IMR-90 (cell line): ENCODE measurements at regions not wholly inside any gene's neighbourhood (a gene's known extent, or its start where the extent isn't known, plus 50 kb on each side); places are given as distances from the start of the nearest gene placed in this dataset.

ENCODE experiments used
- ATAC-seq: fragments of 200-7000 bp; cut with Tn5 transposase; 2 replicates; pipeline ENCODE4 v1.9.1; 2020; ENCODE audit warnings: low read depth, mild to moderate bottlenecking, moderate library complexity
- BruUV-seq: library from RNA; stranded (reverse); fragments of 400-500 nt; replicated peaks from 2 replicates; lab custom pipeline; 2021; lab: Mats Ljungman, UMichigan
- CTCF ChIA-PET: fragments of 300-600 bp; formaldehyde crosslinking; extraction: SDS; loops from one replicate; lab custom pipeline; 2021; ENCODE audit warnings: antibody characterized with exemption; lab: Yijun Ruan, JAX
- POLR2A ChIA-PET: fragments of 300-600 bp; sonication (Branson Sonifier 250); formaldehyde crosslinking; loops from one replicate; lab custom pipeline; 2022; ENCODE audit warnings: antibody characterized with exemption; ENCODE audit not compliant: unreplicated experiment; lab: Charles Lee
- DNase-seq: peaks from one replicate; pipeline ENCODE4 v3.0.0; 2013
- H2AFZ ChIP-seq: replicated peaks from 2 replicates; pipeline ENCODE3; 2013; ENCODE audit warnings: low read length, mild to moderate bottlenecking; ENCODE audit not compliant: poor library complexity
- H2AK5ac ChIP-seq: 2 replicates; pipeline ENCODE4 v1.6.1; 2013; ENCODE audit warnings: low read depth, low read length, inconsistent platforms
- H2AK9ac ChIP-seq: replicated peaks from 2 replicates; pipeline ENCODE3; 2013; ENCODE audit warnings: mild to moderate bottlenecking, low read depth, low read length, moderate library complexity; ENCODE audit not compliant: poor library complexity
- H2BK120ac ChIP-seq: 2 replicates; pipeline ENCODE4 v1.6.1; 2013; ENCODE audit warnings: low read depth, low read length, inconsistent platforms
- H2BK15ac ChIP-seq: 3 replicates; pipeline ENCODE4 v1.6.1; 2013; ENCODE audit warnings: low read depth, low read length, inconsistent platforms
- H2BK20ac ChIP-seq: 2 replicates; pipeline ENCODE4 v1.6.1; 2013; ENCODE audit warnings: low read depth, mild to moderate bottlenecking, inconsistent platforms, low read length, moderate library complexity
- H2BK5ac ChIP-seq: 2 replicates; pipeline ENCODE4 v1.6.1; 2013; ENCODE audit warnings: mild to moderate bottlenecking, low read depth, low read length, inconsistent platforms; ENCODE audit not compliant: poor library complexity, severe bottlenecking
- H3K14ac ChIP-seq: replicated peaks from 2 replicates; pipeline ENCODE4 v1.6.1; 2013; ENCODE audit warnings: low read depth, low read length, inconsistent platforms
- H3K18ac ChIP-seq: 2 replicates; pipeline ENCODE4 v1.6.1; 2013; ENCODE audit warnings: low read depth, low read length, control low read depth
- H3K23ac ChIP-seq: 2 replicates; pipeline ENCODE4 v1.6.1; 2013; ENCODE audit warnings: low read depth, low read length, inconsistent platforms
- H3K27ac ChIP-seq: 2 replicates; pipeline ENCODE4 v1.5.1; 2013; ENCODE audit warnings: mild to moderate bottlenecking, control low read depth, low read length; ENCODE audit not compliant: insufficient read depth
- H3K27me3 ChIP-seq: 2 replicates; pipeline ENCODE4 v1.6.1; 2013; ENCODE audit warnings: low read length; ENCODE audit not compliant: control insufficient read depth, insufficient read depth
- H3K36me3 ChIP-seq: 2 replicates; pipeline ENCODE4 v1.6.1; 2013; ENCODE audit warnings: low read length, mixed read lengths; ENCODE audit not compliant: control insufficient read depth, insufficient read depth
- H3K4ac ChIP-seq: 2 replicates; pipeline ENCODE4 v1.6.1; 2013; ENCODE audit warnings: low read depth, low read length, inconsistent platforms
- H3K4me1 ChIP-seq: 2 replicates; pipeline ENCODE4 v1.6.1; 2013; ENCODE audit warnings: low read length, mixed read lengths; ENCODE audit not compliant: control insufficient read depth, insufficient read depth
- H3K4me2 ChIP-seq: 2 replicates; pipeline ENCODE4 v1.6.1; 2013; ENCODE audit warnings: low read depth, mild to moderate bottlenecking, control low read depth, low read length, moderate library complexity
- H3K4me3 ChIP-seq: 2 replicates; pipeline ENCODE4 v1.5.1; 2013; ENCODE audit warnings: low read depth, mild to moderate bottlenecking, control low read depth, low read length, moderate library complexity; ENCODE audit not compliant: insufficient read depth
- H3K56ac ChIP-seq: 2 replicates; pipeline ENCODE4 v1.6.1; 2013; ENCODE audit warnings: low read length, inconsistent platforms; ENCODE audit not compliant: insufficient read depth; ENCODE audit errors: extremely low read depth
- H3K79me1 ChIP-seq, 2 experiments: 2 replicates each; pipeline ENCODE4 v1.6.1; 2013; ENCODE audit warnings: low read length in 2 of 2, inconsistent platforms in 1 of 2, low read depth in 1 of 2
- H3K9ac ChIP-seq: 2 replicates; pipeline ENCODE4 v1.6.1; 2013; ENCODE audit warnings: low read depth, low read length, control low read depth
- H3K9me1 ChIP-seq: 2 replicates; pipeline ENCODE4 v1.6.1; 2013; ENCODE audit warnings: low read length, inconsistent platforms; ENCODE audit not compliant: insufficient read depth
- H3K9me3 ChIP-seq: 2 replicates; pipeline ENCODE4 v1.6.1; 2013; ENCODE audit warnings: low read length; ENCODE audit not compliant: control insufficient read depth, insufficient read depth
- H4K20me1 ChIP-seq: 2 replicates; pipeline ENCODE4 v1.6.1; 2013; ENCODE audit warnings: low read length, inconsistent platforms; ENCODE audit not compliant: insufficient read depth
- H4K5ac ChIP-seq: 2 replicates; pipeline ENCODE4 v1.6.1; 2013; ENCODE audit warnings: mild to moderate bottlenecking, low read depth, low read length, control low read depth
- H4K8ac ChIP-seq, 2 experiments: 2 replicates each; pipeline ENCODE4 v1.6.1; 2013; ENCODE audit warnings: low read depth in 2 of 2, low read length in 2 of 2, control low read depth in 1 of 2, inconsistent platforms in 1 of 2
- H4K91ac ChIP-seq: 2 replicates; pipeline ENCODE4 v1.6.1; 2013; ENCODE audit warnings: low read depth, low read length, inconsistent platforms; ENCODE audit not compliant: insufficient read depth
- BHLHE40 ChIP-seq: fragments of 150-350 bp; IDR thresholded peaks from 2 replicates; pipeline ENCODE4 v1.6.1; 2016; ENCODE audit warnings: mild to moderate bottlenecking, low read depth, low read length
- CHD1 ChIP-seq: IDR thresholded peaks from 2 replicates; pipeline ENCODE4 v1.6.1; 2012; ENCODE audit warnings: low read depth, low read length, improper control_type of control experiment
- FOS ChIP-seq: fragments of 150-350 bp; IDR thresholded peaks from 2 replicates; pipeline ENCODE4 v1.6.1; 2016; ENCODE audit warnings: low read depth, low read length
- MAFK ChIP-seq: IDR thresholded peaks from 2 replicates; pipeline ENCODE4 v1.6.1; 2012; ENCODE audit warnings: low read depth, low read length, improper control_type of control experiment
- MAZ ChIP-seq: IDR thresholded peaks from 2 replicates; pipeline ENCODE4 v1.6.1; 2012; ENCODE audit warnings: low read depth, mild to moderate bottlenecking, low read length, improper control_type of control experiment, moderate library complexity, borderline replicate concordance
- MXI1 ChIP-seq: IDR thresholded peaks from 2 replicates; pipeline ENCODE4 v1.6.1; 2012; ENCODE audit warnings: low read depth, mild to moderate bottlenecking, low read length, moderate library complexity, borderline replicate concordance
- NFE2L2 ChIP-seq: fragments of 150-350 bp; IDR thresholded peaks from 2 replicates; pipeline ENCODE4 v1.6.1; 2016; ENCODE audit warnings: low read depth, mild to moderate bottlenecking, low read length
- RAD21 ChIP-seq: IDR thresholded peaks from 2 replicates; pipeline ENCODE4 v1.6.1; 2012; ENCODE audit warnings: low read length, improper control_type of control experiment
- RFX5 ChIP-seq: IDR thresholded peaks from 2 replicates; pipeline ENCODE4 v1.8.0; 2012; ENCODE audit warnings: low read depth, mild to moderate bottlenecking, low read length, moderate library complexity
- WGBS, 2 experiments: methylation state at CpG; one replicate each; pipeline versions ENCODE4 v1.1.5 to v1.1.7; 2013; ENCODE audit warnings: missing lambda C conversion rate in 2 of 2; ENCODE audit not compliant: insufficient read length in 1 of 2; ENCODE audit errors: extremely low coverage in 2 of 2; 5-methylcytosine and 5-hydroxymethylcytosine counted together
- dilution Hi-C: fragments of 300-500 bp; cut with HindIII; formaldehyde crosslinking; loops from one replicate; pipeline ENCODE4 v1.14.3; 2018; ENCODE audit warnings: low sequenced_read_pairs; ENCODE audit not compliant: unreplicated experiment
- in situ Hi-C: fragments of 300-500 bp; cut with MboI; formaldehyde crosslinking; loops from 3 replicates; pipeline ENCODE4 v1.14.3; 2019; ENCODE audit warnings: low sequenced_read_pairs, inconsistent platforms, mixed read lengths
- intact Hi-C: fragments of 100-400 bp; cut with micrococcal nuclease; formaldehyde crosslinking; loops from 2 replicates; pipeline ENCODE4 v1.10.0; 2022
- TF ChIP-seq, protein P1 (sequence below): fragments of 150-350 bp; IDR thresholded peaks from 2 replicates; pipeline ENCODE4 v1.6.1; 2016; ENCODE audit warnings: low read depth, mild to moderate bottlenecking, low read length, moderate library complexity, borderline replicate concordance
- TF ChIP-seq, protein P2 (sequence below): conservative IDR thresholded peaks from 2 replicates; pipeline ENCODE4 v1.5.1; 2012; ENCODE audit warnings: mild to moderate bottlenecking, low read depth, low read length, improper control_type of control experiment

DNA sequence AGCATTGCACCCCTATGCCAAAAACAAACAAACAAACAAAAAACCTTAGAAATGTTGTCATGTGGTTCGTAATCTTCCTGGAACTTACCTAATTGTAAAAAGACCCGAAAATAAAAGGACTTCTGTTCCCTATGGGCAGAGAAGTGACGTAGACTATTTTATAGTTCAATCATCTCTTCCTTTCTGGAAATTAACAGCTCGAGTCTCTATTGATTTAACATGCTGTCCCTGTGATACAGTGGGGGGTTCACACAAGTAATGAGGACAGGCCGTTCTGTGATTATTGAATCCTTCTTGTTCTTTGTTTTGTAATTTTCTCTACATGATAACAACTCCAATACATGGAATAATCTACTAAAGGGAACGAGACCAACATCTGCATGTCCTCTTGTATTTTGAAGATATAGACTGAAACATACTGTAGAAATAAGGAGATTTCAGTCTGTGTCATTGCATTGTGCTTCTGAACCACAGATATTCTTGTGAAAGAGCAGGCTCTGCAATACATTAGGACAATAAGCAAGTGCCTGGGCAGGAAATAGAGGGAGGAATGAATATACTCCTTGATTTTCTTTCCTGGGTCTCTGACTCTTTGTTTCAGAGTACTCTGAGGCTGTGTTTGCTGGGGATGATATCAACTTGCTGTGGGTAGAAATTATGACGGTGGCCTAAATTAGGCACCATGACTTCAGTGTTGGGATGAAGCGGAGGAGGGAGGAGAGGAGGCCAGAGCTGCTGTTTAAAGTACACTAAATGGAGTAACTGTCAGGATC, 65.7 kb upstream of the PPM1B start:
- Histone ChIP-seq H2BK120ac (no peak overlapping the region), H4K8ac (no peak overlapping the region), H3K4me3 (no peak overlapping the region), H4K20me1 (no peaks in the 10 kb centered on the region; the same call in 1 of the 2 replicates), H2AFZ (no peak overlapping the region), H2BK20ac (no peak overlapping the region), H3K56ac (no peak overlapping the region), H3K27me3 (no peaks in the 10 kb centered on the region), H2AK9ac (no peak overlapping the region), H3K9ac (no peak overlapping the region), H2AK5ac (no peak overlapping the region), H3K79me1 (0 out of 4 replicates have a peak, but pooled peaks cover 0 to 3% of the 10 kb centered on the region in 2 experiments), H4K5ac (no peak overlapping the region), H3K9me1 (peaks cover 11% of the 10 kb centered on the region; the same call in 1 of the 2 replicates), H3K18ac (no peak overlapping the region), H3K4me2 (no peak overlapping the region), H2BK5ac (no peak overlapping the region), H3K14ac (no peak overlapping the region), H3K27ac (no peak overlapping the region), H3K4me1 (peaks cover 5% of the 10 kb centered on the region; the same call in 1 of the 2 replicates), H3K4ac (no peak overlapping the region), H3K36me3 (no peaks in the 10 kb centered on the region), H3K9me3 (no peaks in the 10 kb centered on the region), H2BK15ac (no peak overlapping the region), H3K23ac (no peak overlapping the region), H4K91ac (no peak overlapping the region)
- ChIA-PET POLR2A (no interaction called here), CTCF (no interaction called here)
- dilution Hi-C loops (no loop called here), intact Hi-C loops (no loop called here), in situ Hi-C loops (no loop called here)
- BruUV-seq: no TSS peak
- 60% methylated on average over 1 of the region's 8 CpGs; no CpG with 5 or more reads in 1 of the 2 experiments for WGBS, 2 experiments
- ATAC-seq (no peak), DNase-seq (no peak)
- TF ChIP-seq CHD1 (no peak), RAD21 (no peak), RFX5 (no peak), NFE2L2 (no peak), BHLHE40 (no peak), MXI1 (no peak), MAFK (no peak), FOS (no peak), MAZ (no peak)
- TF ChIP-seq, protein P1, sequence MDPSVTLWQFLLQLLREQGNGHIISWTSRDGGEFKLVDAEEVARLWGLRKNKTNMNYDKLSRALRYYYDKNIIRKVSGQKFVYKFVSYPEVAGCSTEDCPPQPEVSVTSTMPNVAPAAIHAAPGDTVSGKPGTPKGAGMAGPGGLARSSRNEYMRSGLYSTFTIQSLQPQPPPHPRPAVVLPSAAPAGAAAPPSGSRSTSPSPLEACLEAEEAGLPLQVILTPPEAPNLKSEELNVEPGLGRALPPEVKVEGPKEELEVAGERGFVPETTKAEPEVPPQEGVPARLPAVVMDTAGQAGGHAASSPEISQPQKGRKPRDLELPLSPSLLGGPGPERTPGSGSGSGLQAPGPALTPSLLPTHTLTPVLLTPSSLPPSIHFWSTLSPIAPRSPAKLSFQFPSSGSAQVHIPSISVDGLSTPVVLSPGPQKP: no peak
- TF ChIP-seq, protein P2, sequence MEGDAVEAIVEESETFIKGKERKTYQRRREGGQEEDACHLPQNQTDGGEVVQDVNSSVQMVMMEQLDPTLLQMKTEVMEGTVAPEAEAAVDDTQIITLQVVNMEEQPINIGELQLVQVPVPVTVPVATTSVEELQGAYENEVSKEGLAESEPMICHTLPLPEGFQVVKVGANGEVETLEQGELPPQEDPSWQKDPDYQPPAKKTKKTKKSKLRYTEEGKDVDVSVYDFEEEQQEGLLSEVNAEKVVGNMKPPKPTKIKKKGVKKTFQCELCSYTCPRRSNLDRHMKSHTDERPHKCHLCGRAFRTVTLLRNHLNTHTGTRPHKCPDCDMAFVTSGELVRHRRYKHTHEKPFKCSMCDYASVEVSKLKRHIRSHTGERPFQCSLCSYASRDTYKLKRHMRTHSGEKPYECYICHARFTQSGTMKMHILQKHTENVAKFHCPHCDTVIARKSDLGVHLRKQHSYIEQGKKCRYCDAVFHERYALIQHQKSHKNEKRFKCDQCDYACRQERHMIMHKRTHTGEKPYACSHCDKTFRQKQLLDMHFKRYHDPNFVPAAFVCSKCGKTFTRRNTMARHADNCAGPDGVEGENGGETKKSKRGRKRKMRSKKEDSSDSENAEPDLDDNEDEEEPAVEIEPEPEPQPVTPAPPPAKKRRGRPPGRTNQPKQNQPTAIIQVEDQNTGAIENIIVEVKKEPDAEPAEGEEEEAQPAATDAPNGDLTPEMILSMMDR: no peak
